ENCODE measurements at regions not wholly inside any gene's neighbourhood (a gene's known extent, or its start where the extent isn't known, plus 50 kb on each side); places are given as distances from the start of the nearest gene placed in this dataset.
A peak's percentile ranks its signal among the peaks of the same experiment; 100 is the strongest.
"Not testable (repeated sequence)": the region's sequence is repeated elsewhere in the genome, so short reads cannot be mapped to it uniquely, and the experiment has no call there.

- not testable (repeated sequence) for DNase-seq (ENCODE audit: low read depth)
Observed at GRCh38 chr17:16843511-16843910, 128.4 kb downstream of the TNFRSF13B start.

GRCh38 chr17:16842346-16842745 lies 129.6 kb downstream of the TNFRSF13B start:
- peak; percentile 10 for DNase-seq (ENCODE audit: low read depth)

GRCh38 chr17:16841896-16842295 lies 130.0 kb downstream of the TNFRSF13B start:
- not testable (repeated sequence) for DNase-seq (ENCODE audit: low read depth)

GRCh38 chr17:16840219-16840618 lies 131.7 kb downstream of the TNFRSF13B start:
- not testable (repeated sequence) for DNase-seq (ENCODE audit: low read depth)

- DNase-seq (ENCODE audit: low read depth) = not testable (repeated sequence)
Observed at GRCh38 chr17:16839242-16840175, 132.4 kb downstream of the TNFRSF13B start.

- not testable (repeated sequence) for DNase-seq (ENCODE audit: low read depth)
Observed at GRCh38 chr17:16838795-16839194, 133.1 kb downstream of the TNFRSF13B start.

GRCh38 chr17:16838287-16838686 lies 133.6 kb downstream of the TNFRSF13B start:
- DNase-seq (ENCODE audit: low read depth) = not testable (repeated sequence)

GRCh38 chr17:16837468-16838266 lies 134.3 kb downstream of the TNFRSF13B start:
- not testable (repeated sequence) for DNase-seq (ENCODE audit: low read depth)

- peak; percentile 18 for DNase-seq (ENCODE audit: low read depth)
Observed at GRCh38 chr17:16836315-16836915, 135.5 kb downstream of the TNFRSF13B start.

- DNase-seq (ENCODE audit: low read depth) = not testable (repeated sequence)
Observed at GRCh38 chr17:16833517-16833916, 138.4 kb downstream of the TNFRSF13B start.

GRCh38 chr17:16832853-16833252 lies 139.1 kb downstream of the TNFRSF13B start:
- DNase-seq (ENCODE audit: low read depth) = not testable (repeated sequence)

- DNase-seq (ENCODE audit: low read depth) = not testable (repeated sequence)
Observed at GRCh38 chr17:16832206-16832605, 139.7 kb downstream of the TNFRSF13B start.

GRCh38 chr17:16830770-16831169 lies 140.7 kb downstream of the CCDC144A start:
- not testable (repeated sequence) for DNase-seq (ENCODE audit: low read depth)

GRCh38 chr17:16830219-16830618 lies 140.2 kb downstream of the CCDC144A start:
- DNase-seq (ENCODE audit: low read depth) = not testable (repeated sequence)

Data from amniotic epithelial cell (primary cell).